MM.1S (cell line): ENCODE measurements at regions not wholly inside any gene's neighbourhood (a gene's known extent, or its start where the extent isn't known, plus 50 kb on each side); places are given as distances from the start of the nearest gene placed in this dataset.

Source experiments
- CTCF ChIP-seq: fragments of 300-600 bp; sonication (generic); IDR thresholded peaks from 2 replicates; pipeline ENCODE4 v1.5.1; 2016; ENCODE audit warnings: antibody characterized with exemption, low read length, mixed read lengths
- EZH2 ChIP-seq: fragments of 300-600 bp; sonication (generic); optimal IDR thresholded peaks from 2 replicates; pipeline ENCODE3; 2017; ENCODE audit warnings: low read depth, mild to moderate bottlenecking, antibody characterized with exemption, low read length, mixed read lengths
- EZH2phosphoT487 ChIP-seq: fragments of 300-600 bp; sonication (generic); IDR thresholded peaks from 2 replicates; pipeline ENCODE4 v1.6.1; 2018; ENCODE audit warnings: antibody characterized with exemption, low read length

- no peak for TF ChIP-seq CTCF
- no peak for TF ChIP-seq EZH2
- TF ChIP-seq EZH2phosphoT487: no peak
Observed at GRCh38 chr5:121399879-121400278, 451.8 kb upstream of the FTMT start.
